DOHH2 (cell line): ENCODE measurements at regions not wholly inside any gene's neighbourhood (a gene's known extent, or its start where the extent isn't known, plus 50 kb on each side); places are given as distances from the start of the nearest gene placed in this dataset.

Experiments
- H3F3A ChIP-seq: fragments of 200-600 bp; sonication (generic), shearing (Covaris generic); 2 replicates; pipeline ENCODE4 v1.6.0; 2016; ENCODE audit warnings: antibody characterized with exemption, mild to moderate bottlenecking; ENCODE audit not compliant: control insufficient read depth, insufficient read depth
- H3K27ac ChIP-seq: fragments of 200-600 bp; sonication (generic); 2 replicates; pipeline ENCODE4 v1.5.1; 2014; ENCODE audit warnings: low read depth, mild to moderate bottlenecking, low read length, moderate library complexity
- H3K27me3 ChIP-seq: fragments of 200-600 bp; sonication (generic); 2 replicates; pipeline ENCODE4 v1.6.1; 2014; ENCODE audit warnings: mild to moderate bottlenecking, low read length, mixed read lengths; ENCODE audit not compliant: control insufficient read depth
- H3K36me3 ChIP-seq: fragments of 200-600 bp; sonication (generic); 2 replicates; pipeline ENCODE4 v1.6.1; 2014; ENCODE audit warnings: mild to moderate bottlenecking, low read length, moderate library complexity, mixed read lengths; ENCODE audit not compliant: control insufficient read depth
- H3K4me1 ChIP-seq: fragments of 200-600 bp; sonication (generic); 2 replicates; pipeline ENCODE4 v1.6.1; 2014; ENCODE audit warnings: mild to moderate bottlenecking, low read length, mixed read lengths; ENCODE audit not compliant: control insufficient read depth
- H3K4me2 ChIP-seq: fragments of 200-600 bp; sonication (generic); 2 replicates; pipeline ENCODE4 v1.6.0; 2014; ENCODE audit warnings: mild to moderate bottlenecking, low read length, moderate library complexity
- H3K4me3 ChIP-seq: fragments of 200-600 bp; sonication (generic); 2 replicates; pipeline ENCODE4 v1.5.1; 2014; ENCODE audit warnings: mild to moderate bottlenecking, low read length, mixed read lengths
- H3K79me2 ChIP-seq: fragments of 200-600 bp; sonication (generic); 2 replicates; pipeline ENCODE4 v1.6.1; 2014; ENCODE audit warnings: mild to moderate bottlenecking, low read length, mixed read lengths; ENCODE audit not compliant: control insufficient read depth
- H3K9me2 ChIP-seq: fragments of 200-600 bp; sonication (generic); replicated peaks from 2 replicates; pipeline ENCODE4 v1.6.1; 2014; ENCODE audit warnings: mild to moderate bottlenecking, low read length, mixed read lengths; ENCODE audit not compliant: control insufficient read depth
- H3K9me3 ChIP-seq: fragments of 200-600 bp; sonication (generic); 2 replicates; pipeline ENCODE4 v1.6.1; 2014; ENCODE audit warnings: antibody characterized with exemption, low read length, mixed read lengths; ENCODE audit not compliant: control insufficient read depth, insufficient read depth
- H4K20me1 ChIP-seq: fragments of 200-600 bp; sonication (generic); 2 replicates; pipeline ENCODE4 v1.6.0; 2014; ENCODE audit warnings: low read depth, mild to moderate bottlenecking, antibody characterized with exemption, low read length, moderate library complexity; ENCODE audit not compliant: control insufficient read depth, insufficient read depth
- CTCF ChIP-seq: fragments of 200-600 bp; sonication (generic); IDR thresholded peaks from one replicate; pipeline ENCODE4 v1.5.1; 2014; ENCODE audit warnings: antibody characterized with exemption, mild to moderate bottlenecking, low read depth, low read length; ENCODE audit not compliant: poor library complexity, severe bottlenecking
- EZH2phosphoT487 ChIP-seq: fragments of 200-600 bp; sonication (generic); IDR thresholded peaks from 2 replicates; pipeline ENCODE4 v1.6.1; 2017; ENCODE audit warnings: borderline replicate concordance, mild to moderate bottlenecking, antibody characterized with exemption, low read length, moderate library complexity, mixed read lengths

DNA sequence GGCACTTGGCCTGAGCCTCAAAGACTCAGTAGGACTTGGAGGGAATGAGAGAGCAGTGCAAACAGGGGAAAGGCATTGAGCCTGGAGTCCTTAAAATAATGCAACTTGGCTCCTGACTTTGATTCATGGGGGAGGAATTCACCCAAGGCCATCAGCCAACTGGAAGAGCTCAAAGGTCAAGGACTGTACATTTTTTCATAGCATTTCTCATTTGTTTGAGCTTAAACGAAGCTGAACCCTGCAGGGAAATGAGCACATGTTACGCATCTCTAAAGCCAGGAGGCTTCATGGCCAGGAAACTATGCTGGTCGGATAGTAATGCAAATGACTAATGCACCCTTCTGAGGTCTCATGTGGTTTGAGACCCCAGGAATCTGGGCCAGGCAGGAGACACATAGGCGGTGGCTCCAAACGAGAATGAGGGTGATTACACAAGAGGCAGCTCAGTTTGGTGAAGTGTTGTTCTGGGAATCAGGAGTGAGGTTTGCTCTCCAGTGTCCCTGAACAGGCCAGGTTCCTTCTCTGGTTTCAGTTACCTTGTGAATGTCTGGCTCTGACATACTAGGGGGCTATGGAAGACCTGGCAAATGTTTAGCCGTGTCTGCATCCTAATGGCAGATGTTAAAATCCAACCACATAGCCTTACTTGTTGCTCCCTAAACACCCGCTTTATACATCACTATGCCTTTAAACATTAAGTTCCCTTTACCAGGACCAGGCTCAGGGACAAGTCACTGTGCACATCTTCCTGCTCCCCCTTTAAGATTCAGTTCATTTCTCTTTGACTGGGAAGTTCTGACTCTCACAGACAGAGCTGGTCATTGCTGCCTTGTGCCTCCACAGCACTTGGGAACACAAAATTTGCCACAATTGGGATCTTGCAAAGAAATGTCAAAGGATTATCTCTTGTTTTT lies 503.9 kb upstream of the USP24 start:
- H3K4me1 ChIP-seq: no peaks in the 10 kb centered on the region
- no peak overlapping the region for H3K4me2 ChIP-seq
- H3K4me3 ChIP-seq: no peak overlapping the region
- H3K36me3 ChIP-seq: no peaks in the 10 kb centered on the region
- no peaks in the 10 kb centered on the region for H4K20me1 ChIP-seq
- no peaks in the 10 kb centered on the region for H3K27me3 ChIP-seq
- H3F3A ChIP-seq: no peaks in the 10 kb centered on the region
- no peaks in the 10 kb centered on the region for H3K79me2 ChIP-seq
- no peaks in the 10 kb centered on the region for H3K9me3 ChIP-seq
- TF ChIP-seq EZH2phosphoT487 (no peak), CTCF (no peak)
- no peaks in the 10 kb centered on the region for H3K9me2 ChIP-seq
- H3K27ac ChIP-seq: no peak overlapping the region

GRCh38 chr1:55717111-55717510 lies 501.9 kb upstream of the USP24 start:
- Histone ChIP-seq H3K79me2 (no peaks in the 10 kb centered on the region), H3K4me2 (no peak overlapping the region), H4K20me1 (no peaks in the 10 kb centered on the region), H3F3A (no peaks in the 10 kb centered on the region), H3K27ac (no peak overlapping the region), H3K27me3 (no peaks in the 10 kb centered on the region), H3K4me1 (no peaks in the 10 kb centered on the region), H3K36me3 (no peaks in the 10 kb centered on the region), H3K9me2 (no peaks in the 10 kb centered on the region), H3K9me3 (no peaks in the 10 kb centered on the region), H3K4me3 (no peak overlapping the region)
- TF ChIP-seq EZH2phosphoT487 (no peak), CTCF (no peak)

GRCh38 chr1:55716610-55717009 lies 501.4 kb upstream of the USP24 start:
- Histone ChIP-seq H3K4me1 (no peaks in the 10 kb centered on the region), H3K9me3 (no peaks in the 10 kb centered on the region), H3K36me3 (no peaks in the 10 kb centered on the region), H3K27me3 (no peaks in the 10 kb centered on the region), H3K4me3 (no peak overlapping the region), H3F3A (no peaks in the 10 kb centered on the region), H3K4me2 (no peak overlapping the region), H3K9me2 (no peaks in the 10 kb centered on the region), H3K79me2 (no peaks in the 10 kb centered on the region), H4K20me1 (no peaks in the 10 kb centered on the region), H3K27ac (no peak overlapping the region)
- TF ChIP-seq EZH2phosphoT487 (no peak), CTCF (no peak)
